Keratinocyte (primary cell): ENCODE measurements at regions not wholly inside any gene's neighbourhood (a gene's known extent, or its start where the extent isn't known, plus 50 kb on each side); places are given as distances from the start of the nearest gene placed in this dataset.
"Not testable (repeated sequence)": the region's sequence is repeated elsewhere in the genome, so short reads cannot be mapped to it uniquely, and the experiment has no call there.

Experiments used
- DNase-seq: peaks from one replicate; pipeline ENCODE4 v3.0.0-alpha.2; 2011; ENCODE audit warnings: low read depth, missing footprints, low spot score
- FAIRE-seq: peaks from 2 replicates; lab custom pipeline; 2011; peaks lifted over from hg19 to GRCh38; lab: Jason Lieb, UNC
- H2AFZ ChIP-seq: 2 replicates; pipeline ENCODE4 v1.6.0; 2012; ENCODE audit warnings: low read length, control low read depth, inconsistent platforms; ENCODE audit not compliant: control insufficient read depth
- H3K27ac ChIP-seq: 2 replicates; pipeline ENCODE4 v1.5.1; 2011; ENCODE audit warnings: low read length; ENCODE audit not compliant: control insufficient read depth, insufficient read depth
- H3K27me3 ChIP-seq: 3 replicates; pipeline ENCODE4 v1.6.0; 2011; ENCODE audit warnings: low read length; ENCODE audit not compliant: control insufficient read depth, insufficient read depth; ENCODE audit errors: extremely low read depth
- H3K36me3 ChIP-seq, 2 experiments: 2 replicates in 1 of 2; 3 replicates in 1 of 2; pipeline ENCODE4 v1.5.1; 2011; ENCODE audit warnings: low read length in 2 of 2, mild to moderate bottlenecking in 1 of 2; ENCODE audit not compliant: control insufficient read depth in 2 of 2, insufficient read depth in 2 of 2; ENCODE audit errors: extremely low read depth in 1 of 2
- H3K4me1 ChIP-seq: 3 replicates; pipeline ENCODE4 v1.5.1; 2011; ENCODE audit warnings: low read length; ENCODE audit not compliant: control insufficient read depth, insufficient read depth; ENCODE audit errors: extremely low read depth
- H3K4me2 ChIP-seq: 3 replicates; pipeline ENCODE4 v1.6.0; 2011; ENCODE audit warnings: low read depth, low read length; ENCODE audit not compliant: control insufficient read depth, insufficient read depth; ENCODE audit errors: extremely low read depth
- H3K4me3 ChIP-seq, 3 experiments: fragments of 200-600 bp in 1 of 3; sonication (generic) in 1 of 3; 2 replicates in 2 of 3; 3 replicates in 1 of 3; pipeline ENCODE4 v1.5.1; 2011 to 2016; ENCODE audit warnings: low read length in 3 of 3, mild to moderate bottlenecking in 3 of 3, control low read depth in 2 of 3, inconsistent platforms in 1 of 3, low read depth in 1 of 3, mixed read lengths in 1 of 3, mixed run types in 1 of 3, moderate library complexity in 1 of 3; ENCODE audit not compliant: control insufficient read depth in 2 of 3, insufficient read depth in 2 of 3; ENCODE audit errors: extremely low read depth in 1 of 3
- H3K79me2 ChIP-seq: 2 replicates; pipeline ENCODE4 v1.6.0; 2012; ENCODE audit warnings: low read length; ENCODE audit not compliant: control insufficient read depth, insufficient read depth
- H3K9ac ChIP-seq: 3 replicates; pipeline ENCODE4 v1.6.0; 2011; ENCODE audit warnings: low read length; ENCODE audit not compliant: control insufficient read depth, insufficient read depth; ENCODE audit errors: extremely low read depth
- H3K9me1 ChIP-seq: 3 replicates; pipeline ENCODE4 v1.6.0; 2011; ENCODE audit warnings: low read length; ENCODE audit not compliant: control insufficient read depth, insufficient read depth; ENCODE audit errors: extremely low read depth
- H3K9me3 ChIP-seq: 2 replicates; pipeline ENCODE4 v1.5.1; 2012; ENCODE audit warnings: low read depth, low read length; ENCODE audit not compliant: control insufficient read depth
- H4K20me1 ChIP-seq: 3 replicates; pipeline ENCODE4 v1.6.0; 2011; ENCODE audit warnings: low read length; ENCODE audit not compliant: control insufficient read depth, insufficient read depth; ENCODE audit errors: extremely low read depth
- CTCF ChIP-seq, 3 experiments: IDR thresholded peaks in 1 of 3; conservative IDR thresholded peaks in 1 of 3; optimal IDR thresholded peaks in 1 of 3; 2 replicates in 2 of 3; 3 replicates in 1 of 3; pipeline versions ENCODE3 to v1.5.1; 2011; ENCODE audit warnings: low read length in 3 of 3, mild to moderate bottlenecking in 3 of 3, moderate library complexity in 2 of 3, control low read depth in 1 of 3, inconsistent platforms in 1 of 3; ENCODE audit not compliant: insufficient read depth in 2 of 3; ENCODE audit errors: extremely low read depth in 1 of 3
- EZH2 ChIP-seq: IDR thresholded peaks from one replicate; pipeline ENCODE4 v1.6.1; 2012; ENCODE audit warnings: inconsistent platforms, mild to moderate bottlenecking, low read length, moderate library complexity
- dilution Hi-C: fragments of 300-500 bp; cut with MboI; formaldehyde crosslinking; loops from one replicate; pipeline ENCODE4 v1.7.0; 2020; ENCODE audit warnings: low sequenced_read_pairs; ENCODE audit not compliant: extremely low pct_ligation_motif_present

GRCh38 chr17:16870253-16871245 lies 101.4 kb downstream of the TNFRSF13B start:
- Histone ChIP-seq H3K36me3 (no peaks in the 10 kb centered on the region), H3K9me3 (no peaks in the 10 kb centered on the region), H3K27me3 (no peaks in the 10 kb centered on the region), H3K79me2 (no peaks in the 10 kb centered on the region), H3K4me1 (peaks cover 3% of the 10 kb centered on the region), H3K9me1 (no peaks in the 10 kb centered on the region), H3K9ac (no peak overlapping the region), H3K4me2 (no peak overlapping the region), H2AFZ (no peak overlapping the region), H4K20me1 (no peaks in the 10 kb centered on the region), H3K4me3 (no peak overlapping the region), H3K27ac (no peak overlapping the region)
- dilution Hi-C loops = no loop called here
- TF ChIP-seq CTCF (optimal IDR thresholded peaks at IDR 0.05 in 1 of 3, IDR thresholded peaks at IDR 0.05 in 1 of 3, conservative IDR thresholded peaks at IDR 0.05 in 1 of 3; ENCODE audit: extremely low read depth in 1 of 3, insufficient read depth in 2 of 3, low read length in 3 of 3) = no peak
- no peak for TF ChIP-seq EZH2
- DNase-seq (no peak), FAIRE-seq (no peak)

DNA sequence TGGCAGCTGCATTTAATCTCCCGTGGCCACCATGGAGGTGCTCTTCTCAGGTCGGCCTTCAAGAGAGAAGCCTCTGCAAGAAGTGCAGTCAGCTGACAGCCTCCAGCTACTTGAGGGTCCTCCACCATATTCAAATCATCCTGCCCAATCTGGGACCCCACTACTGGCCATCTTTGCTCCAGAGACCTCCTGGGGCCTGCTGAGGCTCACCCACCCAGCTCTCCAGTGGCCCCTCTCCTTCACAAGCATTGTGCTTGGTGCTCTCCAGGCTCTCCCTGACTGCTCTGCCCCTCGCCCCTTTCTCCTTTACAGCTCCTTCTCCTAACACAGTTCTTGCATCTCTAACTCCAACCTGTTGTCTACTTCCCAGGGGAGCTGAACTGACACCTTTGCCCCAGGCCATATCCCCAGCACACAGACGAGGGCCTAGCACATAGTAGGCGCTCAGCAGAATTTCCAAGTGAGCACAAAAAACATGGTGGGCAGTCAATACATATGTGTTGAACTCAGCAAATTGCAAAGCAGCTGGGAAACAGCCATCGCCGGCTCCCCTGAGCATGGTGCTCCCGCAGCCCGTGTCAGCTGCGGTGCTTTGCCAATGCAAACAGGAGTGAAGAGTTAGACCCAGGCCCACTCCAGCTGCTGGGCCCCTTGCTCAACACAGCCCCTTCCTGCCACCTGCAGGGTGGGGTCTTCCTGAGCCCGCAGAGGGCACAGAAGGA lies 102.2 kb downstream of the TNFRSF13B start:
- H3K27me3 ChIP-seq, dilution Hi-C loops, H2AFZ ChIP-seq, H3K27ac ChIP-seq, H4K20me1 ChIP-seq, H3K9me3 ChIP-seq, H3K9me1 ChIP-seq, H3K79me2 ChIP-seq, DNase-seq, H3K4me1 ChIP-seq, H3K4me2 ChIP-seq, H3K4me3 ChIP-seq, H3K9ac ChIP-seq, H3K36me3 ChIP-seq, FAIRE-seq: not testable (repeated sequence)

GRCh38 chr17:16868616-16869015 lies 103.3 kb downstream of the TNFRSF13B start:
- H3K79me2 ChIP-seq, H3K9me1 ChIP-seq, H2AFZ ChIP-seq, H3K27ac ChIP-seq, H3K4me2 ChIP-seq, H4K20me1 ChIP-seq, H3K4me1 ChIP-seq, FAIRE-seq, DNase-seq, H3K9ac ChIP-seq, H3K27me3 ChIP-seq, H3K36me3 ChIP-seq, H3K4me3 ChIP-seq, H3K9me3 ChIP-seq, dilution Hi-C loops: not testable (repeated sequence)

DNA sequence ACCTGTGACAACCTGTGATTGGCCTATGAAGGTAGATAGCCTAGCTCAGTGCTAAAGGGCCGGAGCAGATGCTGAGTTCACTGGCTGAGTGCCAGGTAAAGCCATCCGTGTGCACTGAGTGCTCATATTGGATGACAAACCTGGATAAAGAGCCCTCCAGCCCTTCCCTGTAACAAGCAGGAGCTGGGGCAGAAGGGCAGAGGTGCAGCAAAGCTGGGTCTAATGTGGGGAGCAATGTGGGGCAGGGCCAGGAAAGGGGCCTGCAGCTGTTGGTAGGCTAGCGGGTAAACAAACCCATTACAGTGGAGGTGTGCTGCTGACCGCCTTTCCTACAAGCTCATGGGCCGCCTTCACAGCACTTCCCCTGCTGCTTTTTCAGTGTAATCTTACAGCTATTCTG lies 104.4 kb downstream of the TNFRSF13B start:
- H3K79me2 ChIP-seq, H3K4me3 ChIP-seq, H4K20me1 ChIP-seq, dilution Hi-C loops, FAIRE-seq, H3K4me1 ChIP-seq, H2AFZ ChIP-seq, H3K4me2 ChIP-seq, H3K9me1 ChIP-seq, H3K27me3 ChIP-seq, H3K9me3 ChIP-seq, H3K9ac ChIP-seq, DNase-seq, H3K36me3 ChIP-seq, H3K27ac ChIP-seq: not testable (repeated sequence)
